HG03565 (cell line): ENCODE measurements at regions not wholly inside any gene's neighbourhood (a gene's known extent, or its start where the extent isn't known, plus 50 kb on each side); places are given as distances from the start of the nearest gene placed in this dataset.
"Not testable (repeated sequence)": the region's sequence is repeated elsewhere in the genome, so short reads cannot be mapped to it uniquely, and the experiment has no call there.

ENCODE experiments used
- ATAC-seq: cut with Tn5 transposase; IDR thresholded peaks from one replicate; pipeline ENCODE4 v1.9.1; 2021; ENCODE audit warnings: mild to moderate bottlenecking, moderate library complexity; ENCODE audit not compliant: unreplicated experiment

DNA sequence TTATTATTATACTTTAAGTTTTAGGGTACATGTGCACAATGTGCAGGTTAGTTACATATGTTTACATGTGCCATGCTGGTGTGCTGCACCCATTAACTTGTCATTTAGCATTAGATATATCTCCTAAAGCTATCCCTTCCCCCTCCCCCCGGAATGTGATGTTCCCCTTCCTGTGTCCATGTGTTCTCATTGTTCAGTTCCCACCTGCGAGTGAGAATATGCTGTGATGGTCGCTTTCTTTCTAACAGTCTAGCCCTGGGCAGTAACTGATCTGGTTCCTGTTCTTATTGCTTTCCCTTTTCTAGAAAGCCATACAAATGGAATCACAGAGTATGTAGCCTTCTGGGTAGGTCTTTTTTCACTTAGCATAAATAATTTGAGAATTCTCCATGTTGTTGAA is 311.1 kb upstream of the CNTNAP2 start:
- not testable (repeated sequence) for ATAC-seq

DNA sequence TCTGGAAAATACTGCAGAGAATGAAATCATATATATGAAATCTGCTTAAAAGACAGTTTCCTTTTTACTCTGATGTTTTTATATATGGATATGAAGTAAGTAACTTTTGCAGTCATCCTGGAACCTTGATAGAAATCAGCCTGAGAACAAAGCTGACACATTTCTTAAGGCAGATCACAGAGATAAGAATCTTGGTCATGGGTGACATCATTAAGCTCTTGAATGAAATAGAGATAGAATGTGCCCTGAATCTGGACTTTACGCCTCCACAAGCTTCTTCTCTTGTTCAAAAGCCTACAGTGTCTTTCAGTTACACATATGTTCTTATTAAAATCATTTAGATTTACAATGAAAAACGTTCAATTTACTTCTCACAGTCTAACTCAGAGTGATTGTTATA is 319.1 kb upstream of the CNTNAP2 start:
- ATAC-seq, result no peak

DNA sequence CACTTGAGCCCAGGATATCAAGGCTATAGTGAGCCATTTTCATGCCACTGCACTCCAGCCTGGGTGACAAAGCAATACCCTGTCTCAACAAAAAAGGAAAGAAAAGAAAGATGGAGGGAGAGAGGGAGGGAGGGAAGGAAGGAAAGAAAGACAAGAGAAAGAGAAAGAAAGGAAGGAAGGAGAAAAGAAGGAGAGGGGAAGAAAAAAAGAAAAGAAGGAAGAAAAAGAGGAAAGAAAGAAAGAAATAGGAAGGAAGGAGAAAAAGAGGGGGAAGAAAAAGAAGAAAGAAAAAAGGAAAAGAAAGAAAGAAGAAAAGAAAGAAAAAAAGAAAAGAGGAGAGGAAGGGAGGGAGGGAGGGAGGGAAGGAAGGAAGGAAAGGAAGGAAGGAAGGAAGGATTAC is 321.5 kb upstream of the CNTNAP2 start:
- ATAC-seq, result no peak

DNA sequence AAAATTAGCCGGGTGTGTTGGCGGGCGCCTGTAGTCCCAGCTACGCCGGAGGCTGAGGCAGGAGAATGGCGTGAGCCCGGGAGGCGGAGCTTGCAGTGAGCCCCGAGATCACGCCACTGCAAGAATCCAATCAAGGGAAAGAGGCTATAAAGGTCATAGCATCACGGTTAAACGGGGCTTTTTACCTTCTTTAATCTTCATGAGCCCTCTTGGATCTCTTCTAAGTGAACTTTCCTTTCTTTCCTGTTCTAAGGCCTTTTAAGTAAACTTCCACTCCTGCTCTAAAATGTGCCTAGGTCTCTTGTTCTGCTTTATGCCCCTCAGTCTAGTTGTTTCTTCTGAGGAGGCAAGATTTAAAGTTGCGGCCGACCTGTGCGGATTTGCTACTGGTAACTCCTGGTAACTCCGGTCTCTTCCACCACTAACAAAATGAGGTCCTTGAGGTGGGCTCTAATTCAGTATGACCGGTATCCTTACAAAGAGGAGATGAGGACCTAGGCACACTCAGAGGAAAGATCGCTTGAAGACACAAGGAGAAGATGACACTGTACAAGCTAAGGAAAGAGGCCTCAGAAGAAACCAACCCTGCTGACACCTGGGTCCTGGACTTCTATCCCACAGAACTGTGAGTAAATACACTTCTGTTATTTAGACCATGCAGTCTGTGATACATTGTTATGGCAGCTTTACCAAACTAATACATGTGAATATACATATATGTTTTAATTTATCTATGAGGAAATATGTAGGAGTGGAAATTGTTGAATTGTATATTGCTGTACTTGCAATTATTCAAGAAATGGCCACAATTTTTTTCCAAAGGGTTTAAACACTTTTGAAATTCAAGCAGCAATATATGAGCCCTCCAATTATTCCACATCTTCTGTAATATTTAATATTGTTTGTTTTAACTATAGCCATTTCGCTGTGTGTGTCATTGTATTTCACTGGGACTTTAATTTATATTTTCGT is 331.5 kb upstream of the CNTNAP2 start:
- no peak for ATAC-seq

- ATAC-seq, result not testable (repeated sequence)
These were observed 335.2 kb upstream of the CNTNAP2 start for GRCh38 chr7:145781388-145781787.

- ATAC-seq, result no peak
These were observed 337.5 kb upstream of the CNTNAP2 start for GRCh38 chr7:145779140-145779539.

DNA sequence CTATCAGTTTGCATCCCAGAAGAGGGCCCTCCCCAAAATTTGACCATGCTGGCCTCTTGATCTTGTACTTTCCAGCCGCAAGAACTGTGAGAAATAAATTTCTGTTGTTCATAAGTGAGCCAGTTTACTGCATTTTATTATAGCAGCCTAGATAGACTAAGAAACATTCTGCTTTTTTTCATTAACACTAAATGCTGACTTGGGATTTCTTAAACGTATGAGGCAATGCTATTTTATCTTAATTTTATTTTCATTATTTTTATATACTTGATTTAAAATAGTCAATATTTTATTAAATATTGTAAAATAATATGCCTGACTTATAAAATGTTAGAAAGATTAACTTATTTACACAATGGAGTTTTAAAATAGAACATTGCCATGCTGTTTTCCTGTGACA is 341.8 kb upstream of the CNTNAP2 start:
- no peak for ATAC-seq

DNA sequence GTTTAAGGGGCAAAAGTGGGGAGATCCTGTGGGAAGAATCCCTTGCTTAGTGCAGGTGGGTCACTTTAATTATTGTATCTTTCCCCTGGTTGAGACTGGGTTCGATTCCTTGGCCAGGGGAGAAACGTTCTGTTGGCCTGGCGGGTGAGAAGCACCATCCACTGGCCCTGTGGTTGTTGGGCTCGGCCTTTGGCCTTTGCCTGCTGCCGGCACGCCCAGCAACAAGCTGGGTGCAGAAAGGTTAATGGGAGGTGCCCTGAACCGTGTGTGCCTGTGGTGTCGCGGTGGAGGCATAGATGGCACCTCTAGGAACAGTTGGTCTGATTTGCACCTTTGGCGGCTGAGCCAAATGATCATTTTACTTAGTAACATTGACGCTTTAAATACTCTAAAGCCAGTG is 363.6 kb upstream of the CNTNAP2 start:
- ATAC-seq, result no peak

- ATAC-seq, result no peak
These were observed 379.0 kb upstream of the CNTNAP2 start for GRCh38 chr7:145737617-145738016.

- no peak for ATAC-seq
These were observed 381.5 kb upstream of the CNTNAP2 start for GRCh38 chr7:145735061-145735460.

DNA sequence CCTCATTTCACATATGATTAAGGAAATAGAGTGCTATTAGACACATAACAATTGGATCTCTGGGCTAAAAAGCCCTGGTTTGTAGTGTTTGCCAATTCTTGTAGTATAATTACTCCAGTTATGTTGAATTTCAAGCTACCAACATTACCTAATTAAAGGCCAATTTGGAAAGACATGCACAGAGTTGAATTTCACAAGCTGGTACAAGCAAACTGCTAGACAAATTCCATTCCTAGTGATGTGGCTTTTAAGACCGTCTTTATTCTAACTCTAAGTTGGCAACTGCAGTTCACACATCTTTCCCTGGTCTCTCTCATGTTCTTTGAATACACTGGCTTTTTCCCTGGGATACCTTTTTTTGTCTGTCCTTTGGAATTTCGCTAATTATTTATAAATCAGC is 384.1 kb upstream of the CNTNAP2 start:
- ATAC-seq, result no peak

DNA sequence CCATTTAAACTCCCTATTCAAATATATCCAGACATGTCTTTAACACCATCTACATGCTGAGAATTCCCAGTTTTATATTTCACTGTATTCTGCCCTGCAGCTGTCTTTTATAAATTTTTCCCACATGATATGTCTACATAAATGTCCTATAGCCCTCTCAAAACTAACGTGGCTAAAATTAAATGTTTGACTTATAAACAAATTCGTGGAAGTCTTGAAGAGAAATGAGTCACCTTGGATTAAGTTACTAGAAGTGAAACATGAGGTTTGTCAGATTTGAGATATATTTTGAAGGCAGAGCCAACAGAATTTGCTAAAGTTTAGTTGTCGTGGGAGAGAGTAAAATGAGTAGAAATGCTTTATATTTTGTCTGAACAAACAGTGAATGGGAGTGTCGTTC is 386.9 kb upstream of the CNTNAP2 start:
- ATAC-seq, result no peak

DNA sequence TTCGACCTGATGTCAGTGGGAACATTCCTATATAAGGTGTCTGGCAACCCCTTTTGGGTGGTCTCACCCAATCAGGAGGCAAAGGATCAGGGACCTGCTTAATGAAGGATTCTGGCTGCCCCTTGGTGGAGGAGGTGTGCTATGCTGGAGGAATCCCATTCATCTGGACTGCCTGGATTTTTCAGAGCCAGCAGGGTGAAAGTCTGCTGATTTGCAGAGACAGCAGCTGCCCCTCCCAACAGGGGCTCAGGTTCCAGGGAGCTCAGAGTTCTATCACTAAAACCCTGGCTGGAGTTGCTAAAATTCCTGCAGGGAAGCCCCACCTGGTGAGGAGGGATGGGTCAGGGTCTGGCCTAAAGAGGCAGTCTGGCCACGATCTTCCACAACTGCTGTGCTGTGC is 398.5 kb upstream of the CNTNAP2 start:
- no peak for ATAC-seq

DNA sequence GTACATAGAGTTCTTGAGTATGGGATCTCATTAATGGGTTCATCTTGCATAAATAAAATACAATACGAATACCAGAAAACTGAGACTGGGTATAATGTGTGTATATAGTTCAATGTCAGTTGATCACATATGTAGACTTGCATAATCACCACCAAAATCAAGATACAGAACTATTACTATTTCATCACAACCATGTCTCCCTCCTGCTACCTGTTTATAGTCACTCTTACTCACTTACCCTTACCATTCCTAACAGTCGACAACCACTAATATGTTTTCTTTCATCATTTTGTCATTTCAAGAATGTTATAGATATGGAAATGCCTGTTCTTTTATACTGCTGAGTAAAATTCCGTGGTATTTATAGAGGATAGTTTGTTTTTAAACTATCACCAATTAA is 416.1 kb upstream of the CNTNAP2 start:
- ATAC-seq, result no peak

DNA sequence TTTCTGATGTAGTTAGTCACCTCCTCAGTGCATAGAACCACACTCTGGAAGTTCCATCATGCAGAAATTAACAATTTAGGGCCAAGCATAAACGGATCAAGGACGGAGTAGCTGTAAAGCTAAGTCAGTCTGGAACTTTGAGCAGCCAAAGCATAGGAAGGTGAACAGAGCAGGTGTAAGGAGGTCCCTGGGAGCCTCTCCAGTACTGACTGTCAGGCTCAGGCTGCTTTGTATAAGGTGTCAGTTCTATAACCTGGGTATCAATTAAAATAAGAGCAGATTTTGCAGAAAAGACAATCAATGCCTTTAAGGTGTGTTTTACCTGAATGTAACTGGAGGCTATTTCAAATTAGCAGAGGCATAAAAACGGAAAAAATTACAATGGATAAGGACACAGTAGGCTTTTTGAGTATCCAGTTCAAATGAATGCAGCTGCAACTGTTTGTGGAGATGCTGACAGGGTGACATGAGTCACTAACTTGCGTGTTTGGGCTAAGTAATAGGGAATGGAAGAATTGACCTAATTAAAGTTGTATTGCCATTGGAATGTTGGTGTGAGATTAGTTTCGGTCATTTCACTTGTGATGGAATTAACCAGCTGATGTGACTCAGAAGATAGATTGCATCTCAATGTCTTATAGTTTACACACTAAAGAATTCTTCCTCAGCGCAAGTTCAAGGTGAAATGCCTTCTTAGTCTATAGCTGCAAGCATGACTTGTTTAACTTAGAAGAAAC is 417.9 kb upstream of the CNTNAP2 start:
- ATAC-seq, result no peak

DNA sequence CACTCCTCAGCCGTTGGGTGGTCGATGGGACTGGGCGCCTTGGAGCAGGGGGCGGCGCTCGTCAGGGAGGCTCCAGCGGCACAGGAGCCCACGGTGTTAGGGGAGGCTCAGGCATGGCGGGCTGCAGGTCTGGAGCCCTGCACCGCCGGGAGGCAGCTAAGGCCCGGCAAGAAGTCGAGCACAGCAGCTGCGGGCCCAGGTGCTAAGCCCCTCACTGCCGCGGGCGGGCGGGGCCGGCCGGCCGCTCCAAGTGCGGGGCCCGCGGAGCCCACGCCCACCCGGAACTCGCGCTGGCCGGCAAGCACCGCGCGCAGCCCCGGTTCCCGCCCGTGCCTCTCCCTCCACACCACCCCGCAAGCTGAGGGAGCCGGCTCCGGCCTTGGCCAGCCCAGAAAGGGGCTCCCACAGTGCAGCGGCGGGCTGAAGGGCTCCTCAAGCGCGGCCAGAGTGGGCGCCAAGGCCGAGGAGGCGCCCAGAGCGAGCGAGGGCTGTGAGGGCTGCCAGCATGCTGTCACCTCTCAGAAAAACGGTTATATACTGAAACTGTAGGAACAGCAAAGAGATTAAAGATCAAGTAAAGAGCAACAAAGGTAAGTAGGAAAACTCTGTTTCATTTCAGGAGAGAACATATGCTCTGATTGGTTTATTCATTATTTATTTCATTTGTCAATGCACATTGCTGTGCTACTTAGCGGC is 419.0 kb upstream of the CNTNAP2 start:
- ATAC-seq, result not testable (repeated sequence)

DNA sequence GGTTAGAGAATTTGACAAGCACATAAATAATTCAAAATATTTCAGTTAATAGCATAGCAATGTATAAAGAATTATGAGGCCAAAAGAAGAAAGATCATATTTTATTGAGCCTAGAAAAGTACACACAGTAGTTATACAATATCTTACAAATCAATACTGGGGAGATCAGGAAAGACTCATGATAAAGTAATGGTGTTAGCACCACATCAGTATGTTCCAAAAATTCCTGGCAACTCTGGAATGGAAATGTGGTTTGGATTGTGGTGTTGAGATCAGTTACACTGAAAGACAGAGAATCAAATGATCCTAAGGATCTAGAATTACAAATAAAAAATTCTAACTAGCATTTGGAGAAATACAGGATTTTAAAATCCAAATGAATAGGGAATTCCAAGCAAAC is 420.5 kb upstream of the CNTNAP2 start:
- ATAC-seq, result no peak

DNA sequence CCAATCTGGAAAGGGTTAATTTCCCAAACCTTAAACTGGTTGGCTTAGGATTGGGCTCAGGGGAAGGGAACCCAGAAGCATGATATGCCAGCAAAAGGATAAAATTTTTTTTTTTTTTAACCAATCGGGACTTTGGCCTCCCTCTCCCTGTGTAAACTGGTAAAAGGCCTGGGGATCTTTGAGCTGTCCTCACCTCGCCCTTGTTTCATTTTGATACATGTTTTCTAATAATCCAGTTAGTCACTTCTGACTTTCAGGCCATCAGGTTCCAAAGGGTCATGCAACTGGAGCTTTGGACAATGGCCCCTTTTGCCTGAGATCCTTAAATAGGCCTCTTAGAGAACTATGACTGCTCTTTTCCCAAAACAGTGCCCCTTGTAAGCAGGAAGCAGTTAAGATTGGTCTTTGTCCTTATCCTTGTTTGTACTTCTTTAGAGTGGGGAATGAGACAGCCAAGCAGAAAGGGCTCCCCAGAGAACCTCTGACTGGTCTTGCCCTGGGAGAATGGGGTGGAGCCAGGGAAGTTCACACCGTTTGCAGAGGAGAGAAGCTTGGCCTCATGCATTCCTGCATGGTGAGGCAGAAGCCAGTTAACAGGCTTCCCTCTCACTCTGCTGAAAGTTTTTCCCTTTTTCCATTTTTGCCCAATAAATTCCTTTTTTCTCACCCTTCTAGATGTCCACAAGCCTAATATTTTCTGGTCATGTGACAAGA is 424.2 kb upstream of the CNTNAP2 start:
- ATAC-seq, result no peak

DNA sequence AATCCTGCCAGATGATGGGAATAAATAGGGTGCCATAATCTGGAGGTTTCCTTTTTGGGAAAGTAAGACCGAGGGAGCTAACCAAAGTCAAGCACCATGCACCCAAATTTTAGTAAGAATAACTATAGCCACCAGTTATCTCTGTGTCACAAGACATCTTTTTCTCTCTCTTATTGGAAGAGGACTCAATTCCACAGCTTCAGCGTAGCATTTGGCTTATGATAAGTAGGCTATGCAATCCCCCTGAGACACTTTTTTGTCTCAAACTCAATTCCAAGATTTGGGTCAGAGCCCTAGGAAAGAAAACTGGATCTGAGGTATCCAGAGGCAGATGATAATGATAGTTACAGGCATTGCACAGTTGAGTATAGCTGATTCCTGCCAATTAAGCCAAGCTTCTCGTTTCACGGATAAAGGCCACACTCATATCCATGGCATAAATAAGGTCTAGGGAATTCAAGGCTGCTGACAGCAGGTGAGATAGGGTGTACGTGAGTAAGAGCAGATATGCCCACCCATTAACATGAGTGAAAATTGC is 425.2 kb upstream of the CNTNAP2 start:
- no peak for ATAC-seq

GRCh38 chr7:145681646-145682045 is 435.0 kb upstream of the CNTNAP2 start:
- no peak for ATAC-seq

GRCh38 chr7:145681159-145681558 is 435.4 kb upstream of the CNTNAP2 start:
- ATAC-seq, result no peak
